ENCODE measurements at regions not wholly inside any gene's neighbourhood (a gene's known extent, or its start where the extent isn't known, plus 50 kb on each side); places are given as distances from the start of the nearest gene placed in this dataset.

GRCh38 chr4:16416601-16417000 lies 190.3 kb upstream of the TAPT1 start:
- dilution Hi-C loops (cut with MboI; ENCODE audit: extremely low pct_ligation_motif_present, low sequenced_read_pairs) (no loop called here), intact Hi-C loops (cut with micrococcal nuclease) (no loop called here)
- no peaks in the 10 kb centered on the region for H3K36me3 ChIP-seq (ENCODE audit: control insufficient read depth in 2 of 2, extremely low read depth in 1 of 2, insufficient read depth in 2 of 2, low read length in 2 of 2)
- H3K9ac ChIP-seq (replicated peaks; ENCODE audit: extremely low read depth, insufficient read depth, low read length): no peak overlapping the region
- no peaks in the 10 kb centered on the region for H3K9me3 ChIP-seq (replicated peaks; ENCODE audit: control insufficient read depth, insufficient read depth, low read length)
- no peak overlapping the region for H3K4me2 ChIP-seq (ENCODE audit: insufficient read depth, low read length)
- TF ChIP-seq POLR2A (IDR thresholded peaks at IDR 0.05; ENCODE audit: low read depth, low read length): no peak
- no peak for TF ChIP-seq MAX (IDR thresholded peaks at IDR 0.05; ENCODE audit: insufficient read depth, insufficient read length)
- H3K4me1 ChIP-seq (ENCODE audit: control insufficient read depth, extremely low read depth, insufficient read depth, low read length): peaks cover 11% of the 10 kb centered on the region
- no peaks in the 10 kb centered on the region for H3K79me2 ChIP-seq (ENCODE audit: control insufficient read depth, insufficient read depth, low read length)
- CTCF ChIA-PET: no interaction called here
- FAIRE-seq: no peak
- no peak for DNase-seq (ENCODE audit: low read depth, low spot score)
- H3K27me3 ChIP-seq (ENCODE audit: control insufficient read depth in 2 of 2, insufficient read depth in 2 of 2, low read length in 2 of 2): peaks cover 0 to 3% of the 10 kb centered on the region in 2 experiments
- no peaks in the 10 kb centered on the region for H3K9me1 ChIP-seq (replicated peaks; ENCODE audit: control insufficient read depth, extremely low read depth, insufficient read depth, low read length)
- no peaks in the 10 kb centered on the region for H4K20me1 ChIP-seq (replicated peaks; ENCODE audit: control insufficient read depth, extremely low read depth, insufficient read depth, low read length)
- TSS peak; percentile 25 for BruUV-seq (replicated peaks)
- H3K27ac ChIP-seq (ENCODE audit: insufficient read depth, low read depth, low read length): no peak overlapping the region
- no peak overlapping the region for H3K4me3 ChIP-seq (replicated peaks in 1 of 3; ENCODE audit: insufficient read depth in 1 of 3, low read depth in 1 of 3, low read length in 3 of 3)
- no peak overlapping the region for H2AFZ ChIP-seq (ENCODE audit: low read depth, low read length)
- POLR2A ChIA-PET: no interaction called here

- ChIA-PET POLR2A (no interaction called here), CTCF (no interaction called here)
- H4K20me1 ChIP-seq (replicated peaks; ENCODE audit: control insufficient read depth, extremely low read depth, insufficient read depth, low read length): no peaks in the 10 kb centered on the region
- no peaks in the 10 kb centered on the region for H3K79me2 ChIP-seq (ENCODE audit: control insufficient read depth, insufficient read depth, low read length)
- peaks cover 11% of the 10 kb centered on the region for H3K4me1 ChIP-seq (ENCODE audit: control insufficient read depth, extremely low read depth, insufficient read depth, low read length)
- intact Hi-C loops (cut with micrococcal nuclease) (no loop called here), dilution Hi-C loops (cut with MboI; ENCODE audit: extremely low pct_ligation_motif_present, low sequenced_read_pairs) (no loop called here)
- H3K4me3 ChIP-seq (replicated peaks in 1 of 3; ENCODE audit: insufficient read depth in 1 of 3, low read depth in 1 of 3, low read length in 3 of 3): no peak overlapping the region
- H3K9me3 ChIP-seq (replicated peaks; ENCODE audit: control insufficient read depth, insufficient read depth, low read length): no peaks in the 10 kb centered on the region
- BruUV-seq (replicated peaks): no TSS peak
- H3K36me3 ChIP-seq (ENCODE audit: control insufficient read depth in 2 of 2, extremely low read depth in 1 of 2, insufficient read depth in 2 of 2, low read length in 2 of 2): no peaks in the 10 kb centered on the region
- H3K9me1 ChIP-seq (replicated peaks; ENCODE audit: control insufficient read depth, extremely low read depth, insufficient read depth, low read length): no peaks in the 10 kb centered on the region
- no peak overlapping the region for H3K9ac ChIP-seq (replicated peaks; ENCODE audit: extremely low read depth, insufficient read depth, low read length)
- TF ChIP-seq MAX (IDR thresholded peaks at IDR 0.05; ENCODE audit: insufficient read depth, insufficient read length) (no peak), JUN (IDR thresholded peaks at IDR 0.05; ENCODE audit: borderline replicate concordance, insufficient read depth, insufficient read length, low read depth) (no peak), CTCF (IDR thresholded peaks at IDR 0.05; ENCODE audit: extremely low read depth in 1 of 2, insufficient read depth in 1 of 2, low read depth in 1 of 2, low read length in 2 of 2) (no peak), POLR2AphosphoS5 (IDR thresholded peaks at IDR 0.05; ENCODE audit: insufficient read depth, low read depth, low read length) (no peak), POLR2A (IDR thresholded peaks at IDR 0.05; ENCODE audit: low read depth, low read length) (no peak), EZH2 (IDR thresholded peaks at IDR 0.05; ENCODE audit: borderline replicate concordance, low read depth, low read length, severe bottlenecking) (no peak), FOS (IDR thresholded peaks at IDR 0.05; ENCODE audit: borderline replicate concordance, insufficient read depth, low read length) (no peak), GATA2 (IDR thresholded peaks at IDR 0.05; ENCODE audit: insufficient read depth, insufficient read length, low read depth, low read length) (no peak), MYC (IDR thresholded peaks at IDR 0.05; ENCODE audit: low read depth, low read length) (no peak)
- no peak overlapping the region for H2AFZ ChIP-seq (ENCODE audit: low read depth, low read length)
- no peak overlapping the region for H3K27ac ChIP-seq (ENCODE audit: insufficient read depth, low read depth, low read length)
- FAIRE-seq: no peak
- no peak overlapping the region for H3K4me2 ChIP-seq (ENCODE audit: insufficient read depth, low read length)
- peaks cover 0 to 3% of the 10 kb centered on the region in 2 experiments for H3K27me3 ChIP-seq (ENCODE audit: control insufficient read depth in 2 of 2, insufficient read depth in 2 of 2, low read length in 2 of 2)
- DNase-seq (ENCODE audit: low read depth, low spot score): no peak
Observed at GRCh38 chr4:16415751-16416150, 189.5 kb upstream of the TAPT1 start.

Measured in endothelial cell of umbilical vein (primary cell).